OCI-LY3 (cell line): ENCODE measurements at regions not wholly inside any gene's neighbourhood (a gene's known extent, or its start where the extent isn't known, plus 50 kb on each side); places are given as distances from the start of the nearest gene placed in this dataset.

Experiments used
- H2AFZ ChIP-seq: fragments of 200-600, 300-600 bp; shearing (Covaris generic); 2 replicates; pipeline ENCODE4 v1.6.0; 2014; ENCODE audit warnings: antibody characterized with exemption, low read depth, low read length
- H3K27ac ChIP-seq: fragments of 200-600, 300-600 bp; sonication (generic); 2 replicates; pipeline ENCODE4 v1.5.1; 2014; ENCODE audit warnings: mild to moderate bottlenecking, low read length, moderate library complexity, mixed read lengths
- H3K27me3 ChIP-seq: fragments of 200-600, 300-600 bp; sonication (generic); 2 replicates; pipeline ENCODE4 v1.6.1; 2014; ENCODE audit warnings: low read depth, low read length, mixed read lengths
- H3K36me3 ChIP-seq: fragments of 200-600, 300-600 bp; sonication (generic); replicated peaks from 2 replicates; pipeline ENCODE3; 2014; ENCODE audit warnings: low read depth, low read length, mixed read lengths
- H3K4me1 ChIP-seq: fragments of 300-600, 200-600 bp; sonication (generic); 2 replicates; pipeline ENCODE4 v1.6.1; 2014; ENCODE audit warnings: low read length, mixed read lengths
- H3K4me2 ChIP-seq: fragments of 200-600, 300-600 bp; sonication (generic); 2 replicates; pipeline ENCODE4 v1.6.1; 2014; ENCODE audit warnings: low read length, mixed read lengths
- H3K4me3 ChIP-seq: fragments of 300-600, 200-600 bp; sonication (generic); 2 replicates; pipeline ENCODE4 v1.5.1; 2014; ENCODE audit warnings: antibody characterized with exemption, mild to moderate bottlenecking, low read length, moderate library complexity
- H3K79me2 ChIP-seq: fragments of 300-600, 200-600 bp; shearing (Covaris generic); 2 replicates; pipeline ENCODE4 v1.6.1; 2014; ENCODE audit warnings: mild to moderate bottlenecking, low read length, mixed read lengths
- H3K9ac ChIP-seq: fragments of 300-600, 200-600 bp; shearing (Covaris generic); 2 replicates; pipeline ENCODE4 v1.6.0; 2014; ENCODE audit warnings: mild to moderate bottlenecking, low read length, moderate library complexity
- H3K9me3 ChIP-seq: fragments of 200-600, 300-600 bp; shearing (Covaris generic); 2 replicates; pipeline ENCODE4 v1.6.1; 2014; ENCODE audit warnings: low read length, mixed read lengths; ENCODE audit not compliant: insufficient read depth
- H4K20me1 ChIP-seq: fragments of 200-600, 300-600 bp; sonication (generic); 2 replicates; pipeline ENCODE4 v1.6.1; 2016; ENCODE audit warnings: low read length, mixed read lengths; ENCODE audit not compliant: insufficient read depth
- CTCF ChIP-seq: fragments of 200-600, 300-600 bp; sonication (generic); IDR thresholded peaks from 2 replicates; pipeline ENCODE4 v1.5.1; 2014; ENCODE audit warnings: antibody characterized with exemption, low read length, low read depth
- EZH2phosphoT487 ChIP-seq: fragments of 200-600 bp; shearing (Covaris generic); IDR thresholded peaks from 2 replicates; pipeline ENCODE4 v1.6.1; 2018; ENCODE audit warnings: antibody characterized with exemption, mixed run types, low read depth

DNA sequence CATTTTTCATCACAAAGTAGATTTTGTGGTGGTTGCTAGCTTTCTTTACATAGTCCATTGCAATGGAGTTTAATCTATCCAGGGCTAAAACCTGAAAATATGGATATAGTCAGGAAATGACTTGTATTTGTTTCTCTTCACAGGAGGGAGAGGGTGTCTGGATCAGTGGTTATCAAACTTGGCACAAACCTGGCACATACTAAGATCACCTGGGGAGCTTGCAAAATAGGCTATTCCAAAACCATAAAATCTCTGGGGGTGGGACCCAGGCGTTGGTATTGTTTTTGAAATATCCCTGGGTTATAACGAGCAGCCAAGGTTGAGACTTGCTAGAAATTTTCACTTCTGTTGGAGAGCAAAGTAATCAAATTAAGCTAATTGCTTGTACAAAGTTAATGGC lies 179.9 kb downstream of the PCSK1 start:
- Histone ChIP-seq H3K27me3 (no peaks in the 10 kb centered on the region), H2AFZ (no peak overlapping the region), H4K20me1 (no peaks in the 10 kb centered on the region), H3K36me3 (no peaks in the 10 kb centered on the region), H3K4me1 (peaks cover 16% of the 10 kb centered on the region), H3K27ac (no peak overlapping the region), H3K79me2 (no peaks in the 10 kb centered on the region), H3K9me3 (no peaks in the 10 kb centered on the region; the same call in 1 of the 2 replicates), H3K4me3 (no peak overlapping the region), H3K4me2 (no peak overlapping the region), H3K9ac (no peak overlapping the region)
- TF ChIP-seq EZH2phosphoT487, result no peak

- TF ChIP-seq CTCF (no peak), EZH2phosphoT487 (no peak)
- Histone ChIP-seq H3K4me2 (no peak overlapping the region), H3K9me3 (no peaks in the 10 kb centered on the region; the same call in 1 of the 2 replicates), H3K36me3 (no peaks in the 10 kb centered on the region), H3K27me3 (no peaks in the 10 kb centered on the region), H3K27ac (no peak overlapping the region), H3K4me1 (peaks cover 11% of the 10 kb centered on the region), H2AFZ (no peak overlapping the region), H3K4me3 (no peak overlapping the region), H4K20me1 (no peaks in the 10 kb centered on the region), H3K9ac (no peak overlapping the region), H3K79me2 (no peaks in the 10 kb centered on the region)
Measured at GRCh38 chr5:96252596-96252995, 180.5 kb downstream of the PCSK1 start.

DNA sequence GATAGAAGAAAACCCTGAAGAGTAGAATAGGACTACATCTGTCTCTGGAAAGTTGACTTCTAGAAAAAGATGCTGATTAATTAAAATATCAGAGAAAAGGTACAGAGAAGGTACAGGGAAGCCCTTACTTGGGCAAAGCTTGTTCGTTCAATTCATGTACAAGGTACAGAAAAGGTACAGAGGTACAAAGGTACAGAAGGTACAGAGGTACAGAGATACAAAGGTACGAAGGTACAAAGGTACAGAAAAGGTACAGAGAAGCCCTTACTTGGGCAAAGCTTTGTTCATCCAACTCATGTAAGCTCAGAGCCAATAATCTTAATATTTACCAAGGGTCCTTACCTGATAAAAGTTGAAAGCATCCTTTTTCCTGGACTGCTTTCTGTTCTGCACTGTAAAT lies 182.3 kb downstream of the PCSK1 start:
- Histone ChIP-seq H3K9me3 (no peaks in the 10 kb centered on the region; the same call in 1 of the 2 replicates), H3K36me3 (no peaks in the 10 kb centered on the region), H3K27me3 (no peaks in the 10 kb centered on the region), H2AFZ (no peak overlapping the region), H3K79me2 (no peaks in the 10 kb centered on the region), H3K27ac (no peak overlapping the region), H3K4me2 (no peak overlapping the region), H3K9ac (no peak overlapping the region), H3K4me3 (no peak overlapping the region), H3K4me1 (no peaks in the 10 kb centered on the region), H4K20me1 (no peaks in the 10 kb centered on the region)
- TF ChIP-seq EZH2phosphoT487 (no peak), CTCF (no peak)

- no peak for TF ChIP-seq CTCF
- no peak for TF ChIP-seq EZH2phosphoT487
- Histone ChIP-seq H3K9me3 (no peaks in the 10 kb centered on the region), H3K4me1 (no peaks in the 10 kb centered on the region), H3K9ac (no peak overlapping the region), H3K79me2 (no peaks in the 10 kb centered on the region), H3K4me2 (no peak overlapping the region), H3K27ac (no peak overlapping the region), H3K36me3 (no peaks in the 10 kb centered on the region), H2AFZ (no peak overlapping the region), H4K20me1 (no peaks in the 10 kb centered on the region), H3K4me3 (no peak overlapping the region), H3K27me3 (no peaks in the 10 kb centered on the region)
Measured at GRCh38 chr5:96248131-96248530, 184.9 kb downstream of the PCSK1 start.

GRCh38 chr5:96247708-96248107 lies 185.3 kb downstream of the PCSK1 start:
- no peak overlapping the region for H2AFZ ChIP-seq
- H3K27ac ChIP-seq, result no peak overlapping the region
- no peak overlapping the region for H3K4me3 ChIP-seq
- TF ChIP-seq CTCF, result no peak
- TF ChIP-seq EZH2phosphoT487, result no peak
- H3K9ac ChIP-seq, result no peak overlapping the region
- H3K4me2 ChIP-seq, result no peak overlapping the region
- no peaks in the 10 kb centered on the region for H3K27me3 ChIP-seq
- no peaks in the 10 kb centered on the region for H3K79me2 ChIP-seq
- no peaks in the 10 kb centered on the region for H3K36me3 ChIP-seq
- no peaks in the 10 kb centered on the region for H3K4me1 ChIP-seq
- H4K20me1 ChIP-seq, result no peaks in the 10 kb centered on the region
- H3K9me3 ChIP-seq, result no peaks in the 10 kb centered on the region
